Choroid plexus epithelial cell (primary cell): ENCODE measurements at regions not wholly inside any gene's neighbourhood (a gene's known extent, or its start where the extent isn't known, plus 50 kb on each side); places are given as distances from the start of the nearest gene placed in this dataset.

Experiments
- DNase-seq: peaks from one replicate; pipeline ENCODE4 v3.0.0-alpha.2; 2010; ENCODE audit warnings: low read depth
- H3K4me3 ChIP-seq: 2 replicates; pipeline ENCODE4 v1.5.1; 2011; ENCODE audit warnings: low read depth, mild to moderate bottlenecking, control low read depth, low read length, moderate library complexity
- CTCF ChIP-seq: conservative IDR thresholded peaks from 2 replicates; pipeline ENCODE4 v1.5.1; 2011; ENCODE audit warnings: low read depth, mild to moderate bottlenecking, control low read depth, inconsistent platforms, low read length, moderate library complexity

- DNase-seq, result no peak
- H3K4me3 ChIP-seq, result no peak overlapping the region
- no peak for TF ChIP-seq CTCF
Measured at GRCh38 chr6:56407883-56408410, 160.6 kb upstream of the COL21A1 start.

- no peak for TF ChIP-seq CTCF
- H3K4me3 ChIP-seq, result no peak overlapping the region
- DNase-seq, result no peak
Measured at GRCh38 chr6:56406276-56407269, 159.2 kb upstream of the COL21A1 start.

- no peak for DNase-seq
- no peak overlapping the region for H3K4me3 ChIP-seq
- TF ChIP-seq CTCF, result no peak
Measured at GRCh38 chr6:56404599-56404998, 157.2 kb upstream of the COL21A1 start.

- DNase-seq, result no peak
- TF ChIP-seq CTCF, result no peak
- H3K4me3 ChIP-seq, result no peak overlapping the region
Measured at GRCh38 chr6:56403745-56404144, 156.4 kb upstream of the COL21A1 start.

GRCh38 chr6:56401477-56402070 lies 154.2 kb upstream of the COL21A1 start:
- H3K4me3 ChIP-seq, result no peak overlapping the region
- no peak for DNase-seq
- no peak for TF ChIP-seq CTCF

- DNase-seq, result no peak
- no peak for TF ChIP-seq CTCF
- H3K4me3 ChIP-seq, result no peak overlapping the region
Measured at GRCh38 chr6:56400273-56400672, 152.9 kb upstream of the COL21A1 start.
